Panc1 (cell line): ENCODE measurements at regions not wholly inside any gene's neighbourhood (a gene's known extent, or its start where the extent isn't known, plus 50 kb on each side); places are given as distances from the start of the nearest gene placed in this dataset.

Experiments
- ATAC-seq: fragments of 200-7000 bp; cut with Tn5 transposase; 2 replicates; pipeline ENCODE4 v1.9.1; 2020; ENCODE audit warnings: mild to moderate bottlenecking, moderate library complexity
- BruUV-seq: library from RNA; stranded (reverse); fragments of 400-500 nt; replicated peaks from 2 replicates; lab custom pipeline; 2021; lab: Mats Ljungman, UMichigan
- CTCF ChIA-PET: fragments of 300-600 bp; sonication (Branson Sonifier 250); formaldehyde crosslinking; loops from one replicate; lab custom pipeline; 2022; ENCODE audit warnings: antibody characterized with exemption; lab: Charles Lee
- POLR2A ChIA-PET: fragments of 300-600 bp; sonication (Branson Sonifier 250); formaldehyde crosslinking; loops from one replicate; lab custom pipeline; 2022; ENCODE audit warnings: antibody characterized with exemption; lab: Charles Lee
- DNase-seq: peaks from one replicate; pipeline ENCODE4 v3.0.0-alpha.2; 2010; ENCODE audit warnings: low read depth, low spot score
- H3K27ac ChIP-seq: 2 replicates; pipeline ENCODE4 v1.5.1; 2011; ENCODE audit warnings: mild to moderate bottlenecking, low read length, inconsistent platforms
- H3K27me3 ChIP-seq: fragments of 200-500 bp; sonication (Bioruptor generic); 2 replicates; pipeline ENCODE4 v1.6.0; 2014; ENCODE audit warnings: low read length, inconsistent platforms; ENCODE audit not compliant: control insufficient read depth, insufficient read depth
- H3K36me3 ChIP-seq: fragments of 200-500 bp; sonication (Bioruptor generic); 2 replicates; pipeline ENCODE4 v1.5.1; 2014; ENCODE audit warnings: inconsistent platforms, mild to moderate bottlenecking, low read length, moderate library complexity; ENCODE audit not compliant: control insufficient read depth, insufficient read depth
- H3K4me1 ChIP-seq: 2 replicates; pipeline ENCODE4 v1.5.1; 2011; ENCODE audit warnings: inconsistent platforms, mild to moderate bottlenecking, low read length, moderate library complexity; ENCODE audit not compliant: control insufficient read depth, insufficient read depth
- H3K4me3 ChIP-seq, 2 experiments: 2 replicates each; pipeline ENCODE4 v1.5.1; 2011 to 2012; ENCODE audit warnings: low read depth in 2 of 2, low read length in 2 of 2, mild to moderate bottlenecking in 2 of 2, inconsistent platforms in 1 of 2, moderate library complexity in 1 of 2
- H3K9me3 ChIP-seq: fragments of 200-500 bp; sonication (Bioruptor generic); 2 replicates; pipeline ENCODE4 v1.5.1; 2014; ENCODE audit warnings: low read depth, mild to moderate bottlenecking, inconsistent platforms, low read length, moderate library complexity; ENCODE audit not compliant: control insufficient read depth, insufficient read depth
- POLR2AphosphoS5 ChIP-seq: IDR thresholded peaks from 2 replicates; pipeline ENCODE4 v1.6.1; 2012; ENCODE audit warnings: mild to moderate bottlenecking, low read depth, low read length, moderate library complexity
- SIN3A ChIP-seq: IDR thresholded peaks from 2 replicates; pipeline ENCODE4 v1.6.1; 2012; ENCODE audit warnings: low read depth, mild to moderate bottlenecking, low read length, moderate library complexity, borderline replicate concordance; ENCODE audit not compliant: insufficient read depth
- TCF7L2 ChIP-seq: IDR thresholded peaks from 2 replicates; pipeline ENCODE4 v1.6.1; 2011; ENCODE audit warnings: mild to moderate bottlenecking, low read depth, low read length, inconsistent platforms
- in situ Hi-C: cut with HindIII; loops from 2 replicates; pipeline ENCODE4 v1.10.0; 2016; ENCODE audit warnings: low sequenced_read_pairs, low pct_unique_long_range_greater_than_20kb
- intact Hi-C: fragments of 100-400 bp; cut with micrococcal nuclease; formaldehyde crosslinking; loops from one replicate; pipeline ENCODE4 v1.10.0; 2022; ENCODE audit not compliant: unreplicated experiment
- TF ChIP-seq, protein P1 (sequence below): fragments of 450-650 bp; IDR thresholded peaks from 2 replicates; pipeline ENCODE4 v1.5.1; 2017; ENCODE audit warnings: mild to moderate bottlenecking
- TF ChIP-seq, protein P2 (sequence below), 2 experiments: IDR thresholded peaks; 2 replicates each; pipeline ENCODE4 v1.6.1; 2011 to 2012; ENCODE audit warnings: low read depth in 2 of 2, control low read depth in 1 of 2, low read length in 1 of 2, mild to moderate bottlenecking in 1 of 2, moderate library complexity in 1 of 2; ENCODE audit not compliant: insufficient read depth in 1 of 2

DNA sequence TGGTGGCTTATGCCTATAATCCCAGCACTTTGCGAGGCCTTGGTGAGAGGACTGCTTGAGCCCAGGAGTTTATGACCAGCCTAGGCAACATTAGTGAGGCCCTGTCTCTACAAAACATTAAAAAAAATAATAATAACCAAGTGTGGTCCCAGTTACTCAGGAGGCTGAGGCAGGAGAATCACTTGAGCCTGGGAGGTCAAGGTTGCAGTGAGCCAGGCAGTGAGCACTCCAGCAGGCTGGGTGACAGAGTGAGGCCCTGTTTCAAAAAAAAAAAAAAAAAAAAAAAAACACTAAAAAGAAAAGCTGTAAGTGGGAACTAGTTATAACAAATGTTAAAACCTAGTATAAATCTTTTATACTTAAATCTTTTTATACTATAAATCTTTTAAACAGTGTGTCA is 146.2 kb upstream of the ITGA4 start:
- TF ChIP-seq SIN3A (no peak), TCF7L2 (no peak)
- ChIA-PET CTCF (no interaction called here), POLR2A (interaction anchor here (0.6 kb wide), 1 partner anchor 116 kb away, joined by 3 read pairs; no protein-coding TSS in a partner anchor)
- Histone ChIP-seq H3K4me3 (no peak overlapping the region), H3K4me1 (no peaks in the 10 kb centered on the region), H3K9me3 (no peaks in the 10 kb centered on the region), H3K27ac (no peak overlapping the region), H3K36me3 (no peaks in the 10 kb centered on the region), H3K27me3 (no peaks in the 10 kb centered on the region)
- DNase-seq = no peak
- no TSS peak for BruUV-seq
- intact Hi-C loops (no loop called here), in situ Hi-C loops (no loop called here)
- no peak for ATAC-seq

DNA sequence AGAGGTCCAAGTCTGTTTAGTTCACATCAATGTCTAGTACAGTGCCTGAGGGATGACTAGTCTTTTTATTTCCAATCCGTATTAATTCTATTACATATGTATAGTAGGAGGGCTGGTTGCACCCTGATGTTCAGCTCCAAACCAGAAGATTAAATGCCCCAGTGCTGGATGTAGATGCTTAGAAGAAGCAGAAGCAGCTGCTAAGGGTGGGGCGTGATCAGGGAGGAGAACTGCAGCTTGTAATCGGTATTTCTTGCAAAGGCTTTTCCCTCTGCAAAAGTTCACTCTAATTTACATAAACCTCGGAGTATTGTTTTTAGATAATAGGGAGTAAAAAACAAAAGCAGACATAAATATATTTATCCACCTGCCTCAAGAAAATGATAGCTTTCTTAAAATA is 145.3 kb upstream of the ITGA4 start:
- DNase-seq (no peak), ATAC-seq (no peak)
- in situ Hi-C loops = no loop called here
- CTCF ChIA-PET = no interaction called here
- no peak overlapping the region for H3K27ac ChIP-seq
- no peaks in the 10 kb centered on the region for H3K27me3 ChIP-seq
- BruUV-seq = no TSS peak
- no peaks in the 10 kb centered on the region for H3K4me1 ChIP-seq
- POLR2A ChIA-PET = no interaction called here
- TF ChIP-seq, protein P1, sequence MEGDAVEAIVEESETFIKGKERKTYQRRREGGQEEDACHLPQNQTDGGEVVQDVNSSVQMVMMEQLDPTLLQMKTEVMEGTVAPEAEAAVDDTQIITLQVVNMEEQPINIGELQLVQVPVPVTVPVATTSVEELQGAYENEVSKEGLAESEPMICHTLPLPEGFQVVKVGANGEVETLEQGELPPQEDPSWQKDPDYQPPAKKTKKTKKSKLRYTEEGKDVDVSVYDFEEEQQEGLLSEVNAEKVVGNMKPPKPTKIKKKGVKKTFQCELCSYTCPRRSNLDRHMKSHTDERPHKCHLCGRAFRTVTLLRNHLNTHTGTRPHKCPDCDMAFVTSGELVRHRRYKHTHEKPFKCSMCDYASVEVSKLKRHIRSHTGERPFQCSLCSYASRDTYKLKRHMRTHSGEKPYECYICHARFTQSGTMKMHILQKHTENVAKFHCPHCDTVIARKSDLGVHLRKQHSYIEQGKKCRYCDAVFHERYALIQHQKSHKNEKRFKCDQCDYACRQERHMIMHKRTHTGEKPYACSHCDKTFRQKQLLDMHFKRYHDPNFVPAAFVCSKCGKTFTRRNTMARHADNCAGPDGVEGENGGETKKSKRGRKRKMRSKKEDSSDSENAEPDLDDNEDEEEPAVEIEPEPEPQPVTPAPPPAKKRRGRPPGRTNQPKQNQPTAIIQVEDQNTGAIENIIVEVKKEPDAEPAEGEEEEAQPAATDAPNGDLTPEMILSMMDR = no peak
- TF ChIP-seq SIN3A (no peak), TCF7L2 (no peak), POLR2AphosphoS5 (no peak)
- TF ChIP-seq, protein P2, sequence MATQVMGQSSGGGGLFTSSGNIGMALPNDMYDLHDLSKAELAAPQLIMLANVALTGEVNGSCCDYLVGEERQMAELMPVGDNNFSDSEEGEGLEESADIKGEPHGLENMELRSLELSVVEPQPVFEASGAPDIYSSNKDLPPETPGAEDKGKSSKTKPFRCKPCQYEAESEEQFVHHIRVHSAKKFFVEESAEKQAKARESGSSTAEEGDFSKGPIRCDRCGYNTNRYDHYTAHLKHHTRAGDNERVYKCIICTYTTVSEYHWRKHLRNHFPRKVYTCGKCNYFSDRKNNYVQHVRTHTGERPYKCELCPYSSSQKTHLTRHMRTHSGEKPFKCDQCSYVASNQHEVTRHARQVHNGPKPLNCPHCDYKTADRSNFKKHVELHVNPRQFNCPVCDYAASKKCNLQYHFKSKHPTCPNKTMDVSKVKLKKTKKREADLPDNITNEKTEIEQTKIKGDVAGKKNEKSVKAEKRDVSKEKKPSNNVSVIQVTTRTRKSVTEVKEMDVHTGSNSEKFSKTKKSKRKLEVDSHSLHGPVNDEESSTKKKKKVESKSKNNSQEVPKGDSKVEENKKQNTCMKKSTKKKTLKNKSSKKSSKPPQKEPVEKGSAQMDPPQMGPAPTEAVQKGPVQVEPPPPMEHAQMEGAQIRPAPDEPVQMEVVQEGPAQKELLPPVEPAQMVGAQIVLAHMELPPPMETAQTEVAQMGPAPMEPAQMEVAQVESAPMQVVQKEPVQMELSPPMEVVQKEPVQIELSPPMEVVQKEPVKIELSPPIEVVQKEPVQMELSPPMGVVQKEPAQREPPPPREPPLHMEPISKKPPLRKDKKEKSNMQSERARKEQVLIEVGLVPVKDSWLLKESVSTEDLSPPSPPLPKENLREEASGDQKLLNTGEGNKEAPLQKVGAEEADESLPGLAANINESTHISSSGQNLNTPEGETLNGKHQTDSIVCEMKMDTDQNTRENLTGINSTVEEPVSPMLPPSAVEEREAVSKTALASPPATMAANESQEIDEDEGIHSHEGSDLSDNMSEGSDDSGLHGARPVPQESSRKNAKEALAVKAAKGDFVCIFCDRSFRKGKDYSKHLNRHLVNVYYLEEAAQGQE (IDR thresholded peaks at IDR 0.05; ENCODE audit: insufficient read depth in 1 of 2, low read depth in 2 of 2, low read length in 1 of 2) = no peak
- H3K4me3 ChIP-seq = no peak overlapping the region
- no peaks in the 10 kb centered on the region for H3K36me3 ChIP-seq
- intact Hi-C loops = no loop called here
- H3K9me3 ChIP-seq = no peaks in the 10 kb centered on the region

DNA sequence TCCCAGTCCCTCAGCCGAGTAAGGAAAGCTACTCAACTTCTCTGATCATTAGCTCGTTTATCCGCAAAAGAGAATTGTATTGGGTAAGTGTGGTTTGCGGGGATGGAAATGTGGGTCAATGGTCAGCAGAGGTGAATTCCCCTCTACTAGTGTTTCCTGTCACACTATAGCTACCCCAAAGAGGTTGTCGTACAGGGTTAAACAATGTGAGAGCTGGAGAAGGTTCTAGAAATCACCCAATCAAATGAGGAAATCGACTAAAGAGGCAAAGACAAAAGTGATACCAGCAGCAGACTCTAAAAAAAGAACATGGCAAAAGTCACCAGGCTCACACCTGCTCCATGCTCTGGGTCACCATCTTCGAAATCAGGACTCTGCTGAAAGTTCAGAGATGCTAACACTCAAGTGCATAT is 144.7 kb upstream of the ITGA4 start:
- Histone ChIP-seq H3K4me1 (no peaks in the 10 kb centered on the region), H3K9me3 (no peaks in the 10 kb centered on the region), H3K4me3 (no peak overlapping the region), H3K27ac (no peak overlapping the region), H3K27me3 (no peaks in the 10 kb centered on the region), H3K36me3 (no peaks in the 10 kb centered on the region)
- DNase-seq (no peak), ATAC-seq (no peak)
- no TSS peak for BruUV-seq
- ChIA-PET POLR2A (no interaction called here), CTCF (no interaction called here)
- in situ Hi-C loops (no loop called here), intact Hi-C loops (no loop called here)
- TF ChIP-seq, protein P1 = no peak
